ENCODE measurements at regions not wholly inside any gene's neighbourhood (a gene's known extent, or its start where the extent isn't known, plus 50 kb on each side); places are given as distances from the start of the nearest gene placed in this dataset.

GRCh38 chr10:9735731-9736130 lies 1281.9 kb upstream of the CELF2 start:
- H3K27ac Mint-ChIP-seq: no peak overlapping the region
- Histone ChIP-seq H3K27me3 (replicated peaks in 1 of 2; ENCODE audit: control insufficient read depth in 2 of 2, extremely low read depth in 1 of 2, insufficient read depth in 2 of 2, low read length in 1 of 2) (no peaks in the 10 kb centered on the region), H3K9me3 (no peaks in the 10 kb centered on the region), H3K4me1 (ENCODE audit: control insufficient read depth in 1 of 2, extremely low read depth in 1 of 2, insufficient read depth in 2 of 2, low read length in 2 of 2) (no peaks in the 10 kb centered on the region), H3K36me3 (ENCODE audit: control insufficient read depth in 2 of 2, extremely low read depth in 1 of 2, insufficient read depth in 1 of 2, low read length in 1 of 2) (no peaks in the 10 kb centered on the region), H3K27ac (ENCODE audit: low read length) (no peak overlapping the region), H3K4me3 (ENCODE audit: control insufficient read depth in 1 of 2, extremely low read depth in 1 of 2, low read length in 1 of 2) (no peak overlapping the region)
- ATAC-seq (replicated peaks in 1 of 4) (no peak), DNase-seq (no peak)
- CTCF ChIA-PET: interaction anchor here in 1 of 2 donors (0.6 kb wide), 1 partner anchor 314 kb away, joined by 7 read pairs; no protein-coding TSS in a partner anchor
- WGBS (ENCODE audit: insufficient coverage): no CpG with 5 or more reads among the region's 2 CpGs
- peaks cover 0 to 1% of the 10 kb centered on the region in 2 donors for H3K27me3 Mint-ChIP-seq
- POLR2A ChIA-PET: no interaction called here
- H3K36me3 Mint-ChIP-seq: no peaks in the 10 kb centered on the region
- H3K4me3 Mint-ChIP-seq: no peak overlapping the region
- H3K4me1 Mint-ChIP-seq: no peaks in the 10 kb centered on the region
- H3K9me3 Mint-ChIP-seq: peaks cover 0 to 4% (median 4%) of the 10 kb centered on the region in 3 donors

- DNase-seq (no peak), ATAC-seq (replicated peaks in 1 of 4) (no peak)
- Mint-ChIP-seq H3K27ac (no peak overlapping the region), H3K4me3 (no peak overlapping the region), H3K9me3 (peaks cover 3 to 8% (median 3%) of the 10 kb centered on the region in 3 donors), H3K36me3 (no peaks in the 10 kb centered on the region), H3K27me3 (peaks cover 3 to 9% of the 10 kb centered on the region in 2 donors), H3K4me1 (no peaks in the 10 kb centered on the region)
- ChIA-PET CTCF (no interaction called here), POLR2A (no interaction called here)
- Histone ChIP-seq H3K4me1 (ENCODE audit: control insufficient read depth in 1 of 2, extremely low read depth in 1 of 2, insufficient read depth in 2 of 2, low read length in 2 of 2) (no peaks in the 10 kb centered on the region), H3K4me3 (ENCODE audit: control insufficient read depth in 1 of 2, extremely low read depth in 1 of 2, low read length in 1 of 2) (no peak overlapping the region), H3K36me3 (ENCODE audit: control insufficient read depth in 2 of 2, extremely low read depth in 1 of 2, insufficient read depth in 1 of 2, low read length in 1 of 2) (no peaks in the 10 kb centered on the region), H3K27ac (ENCODE audit: low read length) (no peak overlapping the region), H3K27me3 (replicated peaks in 1 of 2; ENCODE audit: control insufficient read depth in 2 of 2, extremely low read depth in 1 of 2, insufficient read depth in 2 of 2, low read length in 1 of 2) (no peaks in the 10 kb centered on the region), H3K9me3 (no peaks in the 10 kb centered on the region)
Measured at GRCh38 chr10:9743639-9744038, 1274.0 kb upstream of the CELF2 start.

- Histone ChIP-seq H3K27me3 (replicated peaks in 1 of 2; ENCODE audit: control insufficient read depth in 2 of 2, extremely low read depth in 1 of 2, insufficient read depth in 2 of 2, low read length in 1 of 2) (no peaks in the 10 kb centered on the region), H3K27ac (ENCODE audit: low read length) (no peak overlapping the region), H3K36me3 (ENCODE audit: control insufficient read depth in 2 of 2, extremely low read depth in 1 of 2, insufficient read depth in 1 of 2, low read length in 1 of 2) (no peaks in the 10 kb centered on the region), H3K9me3 (no peaks in the 10 kb centered on the region), H3K4me1 (ENCODE audit: control insufficient read depth in 1 of 2, extremely low read depth in 1 of 2, insufficient read depth in 2 of 2, low read length in 2 of 2) (no peaks in the 10 kb centered on the region), H3K4me3 (ENCODE audit: control insufficient read depth in 1 of 2, extremely low read depth in 1 of 2, low read length in 1 of 2) (no peak overlapping the region)
- peaks cover 4 to 9% of the 10 kb centered on the region in 2 donors for H3K27me3 Mint-ChIP-seq
- DNase-seq (no peak), ATAC-seq (replicated peaks in 1 of 4) (no peak)
- no peaks in the 10 kb centered on the region for H3K36me3 Mint-ChIP-seq
- WGBS (ENCODE audit: insufficient coverage): 78% methylated on average over 1 of the region's 1 CpG
- H3K27ac Mint-ChIP-seq: no peak overlapping the region
- no peak overlapping the region for H3K4me3 Mint-ChIP-seq
- H3K9me3 Mint-ChIP-seq: peaks cover 3 to 8% (median 3%) of the 10 kb centered on the region in 3 donors
- H3K4me1 Mint-ChIP-seq: no peaks in the 10 kb centered on the region
- ChIA-PET POLR2A (no interaction called here), CTCF (no interaction called here)
Measured at GRCh38 chr10:9745158-9745557, 1272.5 kb upstream of the CELF2 start.

- ATAC-seq (replicated peaks in 1 of 4) (no peak), DNase-seq (no peak)
- Mint-ChIP-seq H3K27me3 (peaks cover 0 to 3% of the 10 kb centered on the region in 2 donors), H3K27ac (no peak overlapping the region), H3K4me3 (no peak overlapping the region), H3K36me3 (no peaks in the 10 kb centered on the region), H3K9me3 (peaks cover 0 to 3% (median 0%) of the 10 kb centered on the region in 3 donors), H3K4me1 (no peaks in the 10 kb centered on the region)
- ChIA-PET POLR2A (no interaction called here), CTCF (no interaction called here)
- H3K4me1 ChIP-seq (ENCODE audit: control insufficient read depth in 1 of 2, extremely low read depth in 1 of 2, insufficient read depth in 2 of 2, low read length in 2 of 2): no peaks in the 10 kb centered on the region
- 76% methylated on average over 6 of the region's 6 CpGs for WGBS (ENCODE audit: insufficient coverage)
- no peaks in the 10 kb centered on the region for H3K27me3 ChIP-seq (replicated peaks in 1 of 2; ENCODE audit: control insufficient read depth in 2 of 2, extremely low read depth in 1 of 2, insufficient read depth in 2 of 2, low read length in 1 of 2)
- H3K27ac ChIP-seq (ENCODE audit: low read length): no peak overlapping the region
- no peaks in the 10 kb centered on the region for H3K36me3 ChIP-seq (ENCODE audit: control insufficient read depth in 2 of 2, extremely low read depth in 1 of 2, insufficient read depth in 1 of 2, low read length in 1 of 2)
- H3K4me3 ChIP-seq (ENCODE audit: control insufficient read depth in 1 of 2, extremely low read depth in 1 of 2, low read length in 1 of 2): no peak overlapping the region
- H3K9me3 ChIP-seq: no peaks in the 10 kb centered on the region
Measured at GRCh38 chr10:9757176-9757575, 1260.5 kb upstream of the CELF2 start.

- no peak overlapping the region for H3K4me3 Mint-ChIP-seq
- H3K27ac ChIP-seq (ENCODE audit: low read length): no peak overlapping the region
- no peaks in the 10 kb centered on the region for H3K4me1 ChIP-seq (ENCODE audit: control insufficient read depth in 1 of 2, extremely low read depth in 1 of 2, insufficient read depth in 2 of 2, low read length in 2 of 2)
- no peak overlapping the region for H3K4me3 ChIP-seq (ENCODE audit: control insufficient read depth in 1 of 2, extremely low read depth in 1 of 2, low read length in 1 of 2)
- CTCF ChIA-PET: no interaction called here
- H3K27ac Mint-ChIP-seq: no peak overlapping the region
- no peaks in the 10 kb centered on the region for H3K27me3 ChIP-seq (replicated peaks in 1 of 2; ENCODE audit: control insufficient read depth in 2 of 2, extremely low read depth in 1 of 2, insufficient read depth in 2 of 2, low read length in 1 of 2)
- WGBS (ENCODE audit: insufficient coverage): 51% methylated on average over 3 of the region's 3 CpGs
- H3K36me3 ChIP-seq (ENCODE audit: control insufficient read depth in 2 of 2, extremely low read depth in 1 of 2, insufficient read depth in 1 of 2, low read length in 1 of 2): no peaks in the 10 kb centered on the region
- H3K9me3 Mint-ChIP-seq: peaks cover 0 to 3% (median 0%) of the 10 kb centered on the region in 3 donors
- no peaks in the 10 kb centered on the region for H3K4me1 Mint-ChIP-seq
- ATAC-seq (replicated peaks in 1 of 4): no peak
- H3K36me3 Mint-ChIP-seq: no peaks in the 10 kb centered on the region
- H3K9me3 ChIP-seq: no peaks in the 10 kb centered on the region
- no peak for DNase-seq
- POLR2A ChIA-PET: no interaction called here
- peaks cover 0 to 3% of the 10 kb centered on the region in 2 donors for H3K27me3 Mint-ChIP-seq
Measured at GRCh38 chr10:9759596-9759995, 1258.1 kb upstream of the CELF2 start.

GRCh38 chr10:9762966-9763656 lies 1254.6 kb upstream of the CELF2 start:
- H3K4me3 ChIP-seq (ENCODE audit: control insufficient read depth in 1 of 2, extremely low read depth in 1 of 2, low read length in 1 of 2): no peak overlapping the region
- no peak for DNase-seq
- no peaks in the 10 kb centered on the region for H3K36me3 Mint-ChIP-seq
- ChIA-PET POLR2A (no interaction called here), CTCF (no interaction called here)
- no peak for ATAC-seq (replicated peaks in 1 of 4)
- H3K4me1 Mint-ChIP-seq: no peaks in the 10 kb centered on the region
- peaks cover 0 to 7% of the 10 kb centered on the region in 2 donors for H3K27me3 Mint-ChIP-seq
- no peaks in the 10 kb centered on the region for H3K4me1 ChIP-seq (ENCODE audit: control insufficient read depth in 1 of 2, extremely low read depth in 1 of 2, insufficient read depth in 2 of 2, low read length in 2 of 2)
- H3K27me3 ChIP-seq (replicated peaks in 1 of 2; ENCODE audit: control insufficient read depth in 2 of 2, extremely low read depth in 1 of 2, insufficient read depth in 2 of 2, low read length in 1 of 2): no peaks in the 10 kb centered on the region
- H3K27ac ChIP-seq (ENCODE audit: low read length): no peak overlapping the region
- no peaks in the 10 kb centered on the region for H3K36me3 ChIP-seq (ENCODE audit: control insufficient read depth in 2 of 2, extremely low read depth in 1 of 2, insufficient read depth in 1 of 2, low read length in 1 of 2)
- no peaks in the 10 kb centered on the region for H3K9me3 ChIP-seq
- 75% methylated on average over 4 of the region's 7 CpGs for WGBS (ENCODE audit: insufficient coverage)
- H3K27ac Mint-ChIP-seq: no peak overlapping the region
- H3K4me3 Mint-ChIP-seq: no peak overlapping the region
- peaks cover 0 to 3% (median 0%) of the 10 kb centered on the region in 3 donors for H3K9me3 Mint-ChIP-seq

- peaks cover 2 to 4% of the 10 kb centered on the region in 2 donors for H3K27me3 Mint-ChIP-seq
- Histone ChIP-seq H3K36me3 (ENCODE audit: control insufficient read depth in 2 of 2, extremely low read depth in 1 of 2, insufficient read depth in 1 of 2, low read length in 1 of 2) (no peaks in the 10 kb centered on the region), H3K4me3 (ENCODE audit: control insufficient read depth in 1 of 2, extremely low read depth in 1 of 2, low read length in 1 of 2) (no peak overlapping the region), H3K27me3 (replicated peaks in 1 of 2; ENCODE audit: control insufficient read depth in 2 of 2, extremely low read depth in 1 of 2, insufficient read depth in 2 of 2, low read length in 1 of 2) (no peaks in the 10 kb centered on the region), H3K4me1 (ENCODE audit: control insufficient read depth in 1 of 2, extremely low read depth in 1 of 2, insufficient read depth in 2 of 2, low read length in 2 of 2) (no peaks in the 10 kb centered on the region), H3K9me3 (no peaks in the 10 kb centered on the region), H3K27ac (ENCODE audit: low read length) (no peak overlapping the region)
- no peak overlapping the region for H3K4me3 Mint-ChIP-seq
- H3K27ac Mint-ChIP-seq: no peak overlapping the region
- ATAC-seq (replicated peaks in 1 of 4): no peak
- DNase-seq: no peak
- ChIA-PET POLR2A (no interaction called here), CTCF (no interaction called here)
- H3K36me3 Mint-ChIP-seq: no peaks in the 10 kb centered on the region
- peaks cover 0 to 8% (median 0%) of the 10 kb centered on the region in 3 donors for H3K9me3 Mint-ChIP-seq
- no peaks in the 10 kb centered on the region for H3K4me1 Mint-ChIP-seq
Measured at GRCh38 chr10:9766762-9767161, 1250.9 kb upstream of the CELF2 start.
